HG02852 (cell line): ENCODE measurements at regions not wholly inside any gene's neighbourhood (a gene's known extent, or its start where the extent isn't known, plus 50 kb on each side); places are given as distances from the start of the nearest gene placed in this dataset.

Experiments
- ATAC-seq: cut with Tn5 transposase; IDR thresholded peaks from one replicate; pipeline ENCODE4 v1.9.1; 2021; ENCODE audit warnings: mild to moderate bottlenecking, moderate library complexity; ENCODE audit not compliant: unreplicated experiment

GRCh38 chr5:10077791-10078545 lies 171.7 kb downstream of the ATPSCKMT start:
- ATAC-seq: no peak

DNA sequence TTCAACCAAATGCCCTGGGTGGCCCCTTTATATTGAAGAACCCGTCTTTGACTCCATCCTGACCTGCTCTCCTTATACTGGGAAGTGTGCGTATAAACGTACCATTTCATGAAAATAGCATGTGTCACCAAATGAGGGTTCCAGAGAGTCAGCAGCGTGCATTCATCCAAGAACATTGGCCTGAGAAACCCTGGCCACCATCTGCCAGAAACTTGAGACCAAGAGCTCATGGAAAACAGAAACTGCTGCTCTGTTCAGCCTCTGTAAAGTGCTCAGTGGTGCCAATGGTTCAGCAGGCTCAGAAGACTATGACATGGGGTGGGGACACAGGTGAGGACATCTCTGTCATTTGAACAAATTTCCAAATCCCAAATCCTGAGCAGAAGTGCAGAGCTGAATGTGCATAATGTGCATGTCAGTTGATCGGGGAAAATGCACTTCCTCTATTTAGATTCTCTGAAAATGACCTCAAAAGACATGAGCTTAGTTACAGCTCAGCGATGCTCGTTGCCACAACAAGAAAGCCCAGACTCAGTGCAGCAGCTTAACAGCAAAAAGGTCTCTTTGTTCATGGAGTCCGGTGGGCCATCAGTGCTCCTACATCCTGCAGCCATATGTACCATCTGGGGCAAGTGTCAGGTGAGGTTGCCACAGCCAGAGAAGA lies 176.1 kb downstream of the ATPSCKMT start:
- ATAC-seq: no peak

GRCh38 chr5:10069637-10070313 lies 179.9 kb downstream of the ATPSCKMT start:
- no peak for ATAC-seq

GRCh38 chr5:10065428-10066000 lies 184.2 kb downstream of the ATPSCKMT start:
- ATAC-seq: no peak

DNA sequence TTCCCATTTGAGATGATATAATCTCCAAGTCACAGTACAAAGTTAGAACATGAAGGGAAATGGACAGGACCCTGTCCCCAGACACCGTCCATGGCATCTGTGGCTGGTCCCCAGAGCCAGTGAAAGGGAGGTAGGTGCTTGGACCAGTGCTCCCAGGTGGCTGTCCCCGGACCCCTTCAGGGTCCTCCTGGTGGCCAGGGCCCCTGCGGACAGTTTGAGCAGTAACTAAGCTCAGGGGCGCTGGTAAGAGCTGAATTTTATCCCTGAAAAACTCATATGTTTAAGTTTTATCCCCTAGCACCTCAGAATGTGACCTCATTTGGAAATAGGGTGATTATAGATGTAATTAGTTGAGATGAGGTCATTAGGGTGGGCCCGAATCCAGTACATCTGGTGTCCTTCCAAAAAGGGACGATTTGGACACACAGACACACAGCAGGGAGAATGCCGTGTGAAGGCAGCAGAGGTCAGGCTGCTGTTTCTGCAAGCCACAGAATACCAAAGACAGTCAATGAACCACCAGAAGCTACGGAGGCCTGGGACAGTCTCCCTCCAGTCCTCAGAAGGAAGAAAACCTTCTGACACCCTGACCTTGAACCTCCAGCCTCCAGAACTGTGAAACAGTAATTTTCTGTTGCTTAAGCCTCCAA lies 185.0 kb downstream of the ATPSCKMT start:
- ATAC-seq: no peak

GRCh38 chr5:10063997-10064396 lies 185.7 kb downstream of the ATPSCKMT start:
- no peak for ATAC-seq

GRCh38 chr5:10059980-10060379 lies 189.7 kb downstream of the ATPSCKMT start:
- ATAC-seq: no peak

GRCh38 chr5:10059556-10059955 lies 190.1 kb downstream of the ATPSCKMT start:
- no peak for ATAC-seq

DNA sequence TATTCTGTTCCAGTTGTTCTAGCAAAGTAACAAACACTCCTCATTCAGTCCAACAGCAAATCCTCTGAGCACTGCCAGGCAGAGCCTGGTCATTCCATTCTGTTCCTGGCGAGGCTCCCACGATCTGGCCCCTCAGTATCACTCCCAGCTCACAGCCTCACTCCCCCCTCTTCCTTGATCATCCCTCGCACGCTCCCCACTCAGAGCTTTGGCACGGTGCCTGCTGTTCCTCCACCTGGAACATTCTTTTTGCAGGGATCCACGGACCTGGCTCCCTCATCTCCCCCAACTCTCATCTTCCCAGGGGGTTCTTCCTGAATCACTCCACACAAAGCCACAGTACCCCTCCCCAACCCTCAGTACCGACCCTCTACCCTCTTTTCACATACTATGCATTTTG lies 192.3 kb downstream of the ATPSCKMT start:
- ATAC-seq: no peak

DNA sequence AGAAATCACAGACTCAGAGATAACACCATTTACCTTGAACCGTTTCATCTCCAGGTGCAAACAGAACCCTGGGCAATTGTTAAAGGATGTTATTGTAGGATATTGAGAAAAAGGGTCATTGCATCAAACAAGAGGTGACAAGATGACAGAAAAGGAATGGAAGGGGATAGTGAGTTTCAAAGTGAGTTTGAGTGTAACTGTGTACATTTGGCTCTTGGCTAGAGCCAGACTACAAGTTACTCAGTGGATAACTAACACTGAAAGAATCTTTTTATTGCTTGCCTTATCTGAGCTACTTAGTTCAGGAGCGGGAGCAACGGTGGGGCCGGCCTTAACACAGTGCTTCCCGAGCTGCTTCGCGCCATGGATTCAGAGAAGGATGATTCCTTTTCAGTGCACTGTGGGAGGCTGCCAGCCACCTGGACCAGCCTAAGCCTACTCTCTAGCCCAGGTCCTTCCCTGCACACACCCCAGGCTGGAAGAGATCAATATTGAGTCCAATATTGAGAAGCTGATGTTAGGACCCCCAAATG lies 193.4 kb downstream of the ATPSCKMT start:
- no peak for ATAC-seq

- ATAC-seq: no peak
These were observed 199.7 kb downstream of the ATPSCKMT start for GRCh38 chr5:10049858-10050455.

GRCh38 chr5:10046676-10047075 lies 203.0 kb downstream of the ATPSCKMT start:
- ATAC-seq: no peak

GRCh38 chr5:10045376-10045775 lies 204.3 kb downstream of the ATPSCKMT start:
- no peak for ATAC-seq

DNA sequence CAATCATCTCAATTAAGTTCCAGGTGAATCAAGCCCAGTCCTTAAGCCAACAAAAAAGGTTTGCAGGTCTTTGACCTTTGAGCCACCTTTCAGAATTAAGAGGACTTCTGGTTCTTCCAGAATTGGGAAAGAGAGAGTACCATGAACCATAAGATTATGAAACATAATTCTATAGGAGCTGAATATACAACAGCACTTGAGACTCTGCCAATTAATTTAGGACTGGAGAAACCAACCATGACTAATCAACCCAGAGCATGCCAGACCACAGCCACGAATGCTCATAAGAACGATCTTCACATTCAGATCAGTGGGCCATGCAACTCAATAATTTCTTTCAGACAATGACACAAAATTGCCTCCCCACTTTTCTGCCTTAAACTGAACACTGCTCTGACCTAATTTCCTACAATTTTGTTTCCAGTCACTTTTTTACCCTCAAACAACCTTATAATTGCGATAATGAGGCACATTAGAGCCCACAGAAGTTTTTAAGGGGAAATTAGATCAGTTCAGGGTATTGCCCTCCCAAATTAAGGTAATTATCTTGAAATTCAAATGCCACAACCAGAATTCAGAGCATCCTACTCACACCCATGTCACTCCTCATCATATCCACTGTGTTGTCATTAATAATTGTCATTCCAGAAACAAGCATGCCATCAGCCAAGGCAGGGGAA lies 213.4 kb downstream of the ATPSCKMT start:
- no peak for ATAC-seq

DNA sequence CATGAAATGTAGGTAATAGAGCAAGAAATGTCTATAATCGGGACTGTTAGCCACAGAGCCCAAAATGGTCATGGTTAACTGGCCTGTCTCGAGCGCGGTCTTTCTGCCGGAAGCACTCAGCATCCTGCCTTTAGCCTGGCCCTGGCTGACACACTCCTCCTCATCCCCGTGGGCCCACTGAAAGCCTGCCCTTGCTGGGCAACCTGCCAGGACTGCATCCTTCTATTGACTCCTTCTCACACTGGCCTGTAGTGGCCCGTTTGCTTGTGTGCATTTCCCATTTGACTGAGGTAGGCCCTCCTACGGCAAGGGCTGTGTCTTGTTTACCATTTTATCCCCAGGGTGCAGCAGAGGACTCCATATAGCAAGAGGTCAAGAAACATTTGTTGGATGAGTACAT lies 215.7 kb downstream of the ATPSCKMT start:
- no peak for ATAC-seq

- no peak for ATAC-seq
These were observed 217.9 kb downstream of the ATPSCKMT start for GRCh38 chr5:10031817-10032216.

DNA sequence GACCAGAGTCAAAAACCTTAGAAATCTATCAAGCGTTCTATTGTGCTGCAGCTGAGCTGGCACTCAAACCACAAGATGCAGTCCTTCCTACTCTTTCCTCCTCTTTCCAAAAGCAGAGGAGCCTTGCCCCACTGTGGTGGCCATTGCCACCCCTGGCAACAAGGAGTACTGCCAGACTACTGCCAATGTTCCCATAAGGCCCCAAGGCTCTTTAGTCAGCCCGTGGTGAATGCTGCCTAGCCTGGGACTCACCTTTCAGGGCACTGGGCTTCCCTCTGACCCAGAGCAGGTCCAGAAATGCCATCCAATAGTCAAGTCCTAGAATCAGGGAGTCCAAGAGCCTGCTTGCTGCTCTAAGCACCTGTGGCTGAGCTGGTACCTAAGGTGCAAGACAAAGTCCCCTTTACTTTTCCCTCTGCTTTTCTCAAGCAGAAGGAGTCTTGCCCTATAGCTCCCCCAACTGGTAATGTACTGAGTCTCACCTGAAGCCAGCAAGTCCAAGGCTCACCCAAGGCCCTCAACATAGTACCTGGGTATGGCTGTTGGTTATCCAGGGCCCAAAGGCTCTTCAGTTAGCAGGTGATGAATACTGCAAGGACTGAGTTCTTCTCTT lies 219.4 kb downstream of the ATPSCKMT start:
- no peak for ATAC-seq

DNA sequence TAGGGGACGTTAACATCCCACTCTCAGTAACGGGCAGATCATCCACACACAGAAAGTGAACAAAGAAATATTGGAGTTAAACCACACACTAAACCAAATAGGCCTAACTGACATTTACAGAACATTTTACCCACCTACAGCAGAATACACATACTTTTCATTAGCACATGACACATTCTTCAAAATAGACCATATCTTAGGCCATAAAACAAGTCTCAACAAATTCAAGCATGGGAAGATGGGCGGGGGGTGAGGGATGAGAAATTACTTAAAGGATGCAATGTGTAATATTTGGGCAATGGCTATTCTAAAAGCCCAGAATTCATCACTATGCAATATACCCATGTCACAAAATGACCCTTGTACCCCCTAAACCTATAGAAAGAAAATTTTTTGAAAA lies 226.2 kb downstream of the ATPSCKMT start:
- ATAC-seq: no peak

DNA sequence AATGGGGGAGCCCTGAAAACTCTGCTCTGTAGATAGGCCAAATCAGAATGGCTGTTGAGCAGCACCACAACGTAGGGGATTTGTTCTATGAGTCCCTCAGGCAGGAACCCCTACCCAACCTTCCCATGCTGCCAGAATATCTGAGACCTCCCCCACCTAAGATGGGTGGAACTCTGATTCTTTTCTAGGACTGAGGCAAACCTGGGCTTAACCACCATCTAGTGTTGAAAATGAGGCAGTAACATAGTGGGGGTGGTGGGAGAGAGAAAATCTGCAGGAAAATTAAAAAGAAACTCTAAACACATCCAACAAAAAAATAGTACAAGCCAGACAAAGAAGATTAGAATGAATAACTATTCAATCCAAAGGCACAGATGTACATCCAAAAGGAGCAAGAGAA lies 228.4 kb downstream of the ATPSCKMT start:
- no peak for ATAC-seq

DNA sequence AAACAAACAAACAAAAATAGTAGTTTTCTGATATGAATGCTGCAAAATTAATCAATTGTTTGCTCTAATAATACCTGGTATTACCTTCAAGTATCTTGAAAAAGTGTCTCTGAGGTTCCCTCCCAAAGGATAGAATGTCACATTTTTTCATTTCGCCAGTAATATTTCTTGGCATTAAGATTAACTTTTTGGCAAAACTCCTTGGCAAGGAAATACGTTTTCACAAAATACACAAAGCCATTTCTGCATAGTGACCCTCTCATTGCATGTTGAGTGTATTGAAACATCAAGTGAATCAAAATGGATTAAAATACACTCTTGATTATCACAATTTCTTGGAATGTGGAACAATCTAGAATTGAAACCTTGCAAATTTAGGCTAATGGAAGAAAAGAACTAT lies 230.5 kb downstream of the ATPSCKMT start:
- ATAC-seq: no peak
